ENCODE measurements at regions not wholly inside any gene's neighbourhood (a gene's known extent, or its start where the extent isn't known, plus 50 kb on each side); places are given as distances from the start of the nearest gene placed in this dataset.

DNA sequence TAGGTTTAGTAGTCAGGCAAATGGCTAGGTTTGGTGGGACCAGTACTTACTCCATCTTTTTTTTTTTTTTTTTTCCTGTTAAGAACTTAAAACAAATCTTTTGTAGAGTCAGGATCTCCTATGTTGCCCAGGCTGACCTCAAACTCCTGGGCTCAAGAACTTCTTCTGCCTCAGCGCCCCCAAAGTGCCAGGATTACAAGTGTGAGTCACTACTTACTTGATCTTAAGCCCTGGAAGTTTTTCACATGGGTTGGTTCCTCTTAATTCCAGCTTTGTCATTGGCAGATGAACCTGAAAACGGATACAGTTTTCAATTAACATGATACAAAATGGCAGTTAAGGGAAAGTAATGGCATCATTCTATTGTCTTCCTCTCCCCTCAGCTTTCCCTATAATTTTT, 179.4 kb upstream of the JAG1 start (continued):
- TF ChIP-seq, protein P1, sequence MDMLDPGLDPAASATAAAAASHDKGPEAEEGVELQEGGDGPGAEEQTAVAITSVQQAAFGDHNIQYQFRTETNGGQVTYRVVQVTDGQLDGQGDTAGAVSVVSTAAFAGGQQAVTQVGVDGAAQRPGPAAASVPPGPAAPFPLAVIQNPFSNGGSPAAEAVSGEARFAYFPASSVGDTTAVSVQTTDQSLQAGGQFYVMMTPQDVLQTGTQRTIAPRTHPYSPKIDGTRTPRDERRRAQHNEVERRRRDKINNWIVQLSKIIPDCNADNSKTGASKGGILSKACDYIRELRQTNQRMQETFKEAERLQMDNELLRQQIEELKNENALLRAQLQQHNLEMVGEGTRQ (IDR thresholded peaks at IDR 0.05; ENCODE audit: low read length): no peak
- TF ChIP-seq CEBPB (IDR thresholded peaks at IDR 0.05; ENCODE audit: low read depth, low read length) (no peak), TCF12 (IDR thresholded peaks at IDR 0.05; ENCODE audit: low read depth, low read length) (no peak), SIN3A (conservative IDR thresholded peaks at IDR 0.05 in 1 of 2, IDR thresholded peaks at IDR 0.05 in 1 of 2; ENCODE audit: low read depth in 1 of 2, low read length in 2 of 2) (no peak), ZNF274 (IDR thresholded peaks at IDR 0.05; ENCODE audit: borderline replicate concordance, extremely low read depth, low read length) (no peak), NRF1 (IDR thresholded peaks at IDR 0.05; ENCODE audit: low read depth, low read length) (no peak), BRCA1 (IDR thresholded peaks at IDR 0.05; ENCODE audit: low read depth, low read length) (no peak), HDAC6 (IDR thresholded peaks at IDR 0.05; ENCODE audit: low read depth, low read length) (no peak)
- TF ChIP-seq, protein P2, sequence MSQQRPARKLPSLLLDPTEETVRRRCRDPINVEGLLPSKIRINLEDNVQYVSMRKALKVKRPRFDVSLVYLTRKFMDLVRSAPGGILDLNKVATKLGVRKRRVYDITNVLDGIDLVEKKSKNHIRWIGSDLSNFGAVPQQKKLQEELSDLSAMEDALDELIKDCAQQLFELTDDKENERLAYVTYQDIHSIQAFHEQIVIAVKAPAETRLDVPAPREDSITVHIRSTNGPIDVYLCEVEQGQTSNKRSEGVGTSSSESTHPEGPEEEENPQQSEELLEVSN (IDR thresholded peaks at IDR 0.05): no peak

Data from H1 (cell line).